ENCODE measurements at regions not wholly inside any gene's neighbourhood (a gene's known extent, or its start where the extent isn't known, plus 50 kb on each side); places are given as distances from the start of the nearest gene placed in this dataset.

DNA sequence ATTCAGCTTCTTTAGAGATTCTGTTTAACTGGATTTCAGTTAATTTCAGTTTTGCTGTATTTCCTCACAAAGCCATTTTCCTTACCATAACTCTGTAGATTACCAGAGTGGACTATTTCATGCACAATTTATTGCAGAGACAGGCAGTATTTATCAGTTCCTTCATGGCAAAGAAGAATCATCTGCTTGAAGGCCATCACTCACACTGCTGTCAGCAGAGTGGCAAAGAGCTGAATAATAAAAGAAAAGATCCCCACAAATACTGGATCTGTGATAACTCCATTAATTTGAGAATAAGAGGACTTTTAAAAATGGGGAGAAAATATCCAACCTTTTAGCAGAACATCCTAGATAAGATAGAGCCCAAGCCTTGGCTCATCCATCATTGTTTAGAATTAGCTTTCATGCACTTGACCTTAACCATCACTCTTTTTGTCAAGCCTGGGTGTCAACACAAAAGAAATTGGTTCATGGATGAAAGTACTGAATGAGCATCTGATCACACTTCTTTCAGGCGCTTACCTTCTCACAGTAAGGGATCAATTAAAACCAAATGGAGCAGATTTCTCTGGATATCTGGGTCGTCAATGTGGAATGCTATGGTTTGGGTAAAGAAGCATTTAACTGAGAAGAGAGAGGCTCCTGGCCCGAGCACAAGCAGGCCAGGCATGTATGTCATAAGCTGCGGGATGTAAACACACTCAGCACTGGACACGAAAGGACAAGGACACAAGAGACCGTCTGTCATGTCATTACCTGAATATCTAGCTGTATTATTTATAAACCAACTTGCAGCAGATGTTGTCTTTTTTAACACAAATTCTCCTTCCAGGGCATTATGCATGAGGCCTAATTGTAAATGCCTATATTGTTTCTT is 376.2 kb downstream of the ZNF521 start:
- TF ChIP-seq, protein P1, sequence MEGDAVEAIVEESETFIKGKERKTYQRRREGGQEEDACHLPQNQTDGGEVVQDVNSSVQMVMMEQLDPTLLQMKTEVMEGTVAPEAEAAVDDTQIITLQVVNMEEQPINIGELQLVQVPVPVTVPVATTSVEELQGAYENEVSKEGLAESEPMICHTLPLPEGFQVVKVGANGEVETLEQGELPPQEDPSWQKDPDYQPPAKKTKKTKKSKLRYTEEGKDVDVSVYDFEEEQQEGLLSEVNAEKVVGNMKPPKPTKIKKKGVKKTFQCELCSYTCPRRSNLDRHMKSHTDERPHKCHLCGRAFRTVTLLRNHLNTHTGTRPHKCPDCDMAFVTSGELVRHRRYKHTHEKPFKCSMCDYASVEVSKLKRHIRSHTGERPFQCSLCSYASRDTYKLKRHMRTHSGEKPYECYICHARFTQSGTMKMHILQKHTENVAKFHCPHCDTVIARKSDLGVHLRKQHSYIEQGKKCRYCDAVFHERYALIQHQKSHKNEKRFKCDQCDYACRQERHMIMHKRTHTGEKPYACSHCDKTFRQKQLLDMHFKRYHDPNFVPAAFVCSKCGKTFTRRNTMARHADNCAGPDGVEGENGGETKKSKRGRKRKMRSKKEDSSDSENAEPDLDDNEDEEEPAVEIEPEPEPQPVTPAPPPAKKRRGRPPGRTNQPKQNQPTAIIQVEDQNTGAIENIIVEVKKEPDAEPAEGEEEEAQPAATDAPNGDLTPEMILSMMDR (IDR thresholded peaks at IDR 0.05), result no peak
- TF ChIP-seq REST (IDR thresholded peaks at IDR 0.05; ENCODE audit: insufficient read depth in 1 of 2, low read depth in 2 of 2, low read length in 1 of 2), result no peak
- no peak for TF ChIP-seq TCF7L2 (IDR thresholded peaks at IDR 0.05; ENCODE audit: low read depth, low read length)
- TF ChIP-seq SIN3A (IDR thresholded peaks at IDR 0.05; ENCODE audit: borderline replicate concordance, insufficient read depth, low read depth, low read length), result no peak
- TF ChIP-seq POLR2AphosphoS5 (IDR thresholded peaks at IDR 0.05; ENCODE audit: low read depth, low read length), result no peak

DNA sequence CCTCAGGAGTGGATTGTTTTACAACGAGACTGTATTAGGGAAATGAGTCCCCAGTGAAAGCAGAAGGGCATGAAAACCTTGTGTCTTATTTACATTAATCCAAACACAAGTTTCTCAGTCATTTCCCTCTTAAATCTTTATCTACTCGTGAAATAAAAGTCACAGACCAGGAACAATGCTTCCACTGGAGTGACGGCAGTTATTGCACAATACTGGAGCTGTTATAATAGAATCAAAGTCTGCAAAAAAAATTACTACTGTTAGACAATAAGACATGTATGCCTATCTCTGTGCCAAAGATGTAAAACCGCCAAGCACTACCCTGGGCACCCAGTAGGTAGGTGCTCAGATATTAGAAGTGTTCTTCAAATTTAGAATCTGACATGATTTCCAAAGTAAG is 375.5 kb downstream of the ZNF521 start:
- Histone ChIP-seq H3K4me3 (ENCODE audit: low read depth in 2 of 2, low read length in 2 of 2) (no peak overlapping the region), H3K27ac (ENCODE audit: low read length) (no peak overlapping the region), H3K27me3 (ENCODE audit: control insufficient read depth, insufficient read depth, low read length) (no peaks in the 10 kb centered on the region; the same call in 1 of the 2 replicates), H3K36me3 (ENCODE audit: control insufficient read depth, insufficient read depth, low read length) (no peaks in the 10 kb centered on the region), H3K9me3 (ENCODE audit: control insufficient read depth, insufficient read depth, low read depth, low read length) (no peaks in the 10 kb centered on the region), H3K4me1 (ENCODE audit: control insufficient read depth, insufficient read depth, low read length) (no peaks in the 10 kb centered on the region)
- TF ChIP-seq POLR2AphosphoS5 (IDR thresholded peaks at IDR 0.05; ENCODE audit: low read depth, low read length) (no peak), REST (IDR thresholded peaks at IDR 0.05; ENCODE audit: insufficient read depth in 1 of 2, low read depth in 2 of 2, low read length in 1 of 2) (no peak), SIN3A (IDR thresholded peaks at IDR 0.05; ENCODE audit: borderline replicate concordance, insufficient read depth, low read depth, low read length) (no peak), TCF7L2 (IDR thresholded peaks at IDR 0.05; ENCODE audit: low read depth, low read length) (no peak)
- TF ChIP-seq, protein P1 (IDR thresholded peaks at IDR 0.05), result no peak
- BruUV-seq (replicated peaks), result no TSS peak
- ATAC-seq, result no peak
- CTCF ChIA-PET, result no interaction called here
- POLR2A ChIA-PET, result no interaction called here
- in situ Hi-C loops (cut with HindIII; ENCODE audit: low pct_unique_long_range_greater_than_20kb, low sequenced_read_pairs), result no loop called here
- no peak for DNase-seq (ENCODE audit: low read depth, low spot score)
- intact Hi-C loops (cut with micrococcal nuclease; ENCODE audit: unreplicated experiment), result no loop called here

More for the DNA sequence above, 376.2 kb downstream of the ZNF521 start:
- in situ Hi-C loops (cut with HindIII; ENCODE audit: low pct_unique_long_range_greater_than_20kb, low sequenced_read_pairs) (no loop called here), intact Hi-C loops (cut with micrococcal nuclease; ENCODE audit: unreplicated experiment) (no loop called here)
- H3K36me3 ChIP-seq (ENCODE audit: control insufficient read depth, insufficient read depth, low read length), result no peaks in the 10 kb centered on the region
- ChIA-PET CTCF (interaction anchor here (0.6 kb wide), 1 partner anchor 637 kb away, joined by 3 read pairs; no protein-coding TSS in a partner anchor), POLR2A (no interaction called here)
- no peaks in the 10 kb centered on the region; the same call in 1 of the 2 replicates for H3K27me3 ChIP-seq (ENCODE audit: control insufficient read depth, insufficient read depth, low read length)
- no peaks in the 10 kb centered on the region for H3K9me3 ChIP-seq (ENCODE audit: control insufficient read depth, insufficient read depth, low read depth, low read length)
- no TSS peak for BruUV-seq (replicated peaks)
- DNase-seq (ENCODE audit: low read depth, low spot score) (no peak), ATAC-seq (no peak)
- H3K4me1 ChIP-seq (ENCODE audit: control insufficient read depth, insufficient read depth, low read length), result no peaks in the 10 kb centered on the region
- H3K27ac ChIP-seq (ENCODE audit: low read length), result no peak overlapping the region
- H3K4me3 ChIP-seq (ENCODE audit: low read depth in 2 of 2, low read length in 2 of 2), result no peak overlapping the region
